Transverse colon (tissue), 4 donors: ENCODE measurements at regions not wholly inside any gene's neighbourhood (a gene's known extent, or its start where the extent isn't known, plus 50 kb on each side); places are given as distances from the start of the nearest gene placed in this dataset.

ENCODE experiments used
- DNase-seq: peaks from one replicate; pipeline ENCODE4 v3.0.0-alpha.2; 2019
- H3K27ac ChIP-seq, 4 donors: fragments of 200-600 bp; sonication (generic); 2 replicates each; pipeline ENCODE4 v1.5.1; 2016 to 2018; ENCODE audit warnings: inconsistent platforms in 4 of 4
- H3K27me3 ChIP-seq: fragments of 200-600 bp; sonication (generic); 2 replicates; pipeline ENCODE4 v1.5.1; 2017; ENCODE audit warnings: inconsistent platforms
- H3K36me3 ChIP-seq, 4 donors: fragments of 200-600 bp; sonication (generic); 2 replicates each; pipeline ENCODE4 v1.5.1; 2017 to 2019; ENCODE audit warnings: inconsistent platforms in 4 of 4
- H3K4me1 ChIP-seq, 4 donors: fragments of 200-600 bp; sonication (generic); 2 replicates each; pipeline ENCODE4 v1.5.1; 2017 to 2020; ENCODE audit warnings: inconsistent platforms in 4 of 4
- H3K4me3 ChIP-seq, 4 donors: fragments of 200-600 bp; sonication (generic); 1 replicate in 1 of 4; 2 replicates in 3 of 4; pipeline versions ENCODE4 v1.5.1 to v1.6.1; 2017 to 2019; ENCODE audit warnings: inconsistent platforms in 4 of 4
- H3K9me3 ChIP-seq, 2 donors: fragments of 200-600 bp; sonication (generic); 2 replicates each; pipeline ENCODE4 v1.5.1; 2017 to 2019; ENCODE audit warnings: inconsistent platforms in 2 of 2
- CTCF ChIP-seq, 5 experiments: fragments of 200-600 bp in 3 of 5; fragments of 450-650 bp in 2 of 5; sonication (generic) in 3 of 5; IDR thresholded peaks; 1 replicate in 2 of 5; 2 replicates in 3 of 5; pipeline ENCODE4 v1.5.1; 2016 to 2017; ENCODE audit warnings: antibody characterized with exemption in 5 of 5, inconsistent platforms in 3 of 5, mild to moderate bottlenecking in 2 of 5, moderate library complexity in 1 of 5
- EP300 ChIP-seq: sonication (generic); formaldehyde crosslinking; IDR thresholded peaks from one replicate; pipeline ENCODE4 v1.6.1; 2017; ENCODE audit warnings: antibody characterized with exemption, low read depth
- POLR2A ChIP-seq: fragments of 450-650 bp; IDR thresholded peaks from one replicate; pipeline ENCODE4 v1.6.1; 2016; ENCODE audit warnings: antibody characterized with exemption, mild to moderate bottlenecking, moderate library complexity
- POLR2AphosphoS5 ChIP-seq, 3 donors: sonication (generic); formaldehyde crosslinking; IDR thresholded peaks; one replicate each; pipeline ENCODE4 v1.6.1; 2016; ENCODE audit warnings: antibody characterized with exemption in 3 of 3
- WGBS, 2 donors: methylation state at CpG; one replicate each; pipeline ENCODE4 v1.1.5; 2018; ENCODE audit warnings: low coverage in 1 of 2; 5-methylcytosine and 5-hydroxymethylcytosine counted together
- in situ Hi-C, 4 donors: fragments of 200-750 bp; cut with MboI; loops; one replicate each; pipeline versions ENCODE4 v1.15.0 to v1.15.1; 2017; ENCODE audit warnings: low sequenced_read_pairs in 3 of 4, low pct_ligation_motif_present in 1 of 4, low pct_unique_long_range_greater_than_20kb in 1 of 4
- intact Hi-C: fragments of 100-400 bp; cut with DNase I; formaldehyde crosslinking; loops from one replicate; pipeline ENCODE4 v1.15.1; 2023; ENCODE audit warnings: low total_unique reads

GRCh38 chr9:13769006-13769405 is 489.5 kb upstream of the MPDZ start:
- 90 to 100% methylated on average over 3 of the region's 3 CpGs for WGBS, 2 donors
- DNase-seq = no peak
- TF ChIP-seq POLR2AphosphoS5 (IDR thresholded peaks at IDR 0.05) (no peak), POLR2A (no peak), CTCF (IDR thresholded peaks at IDR 0.05) (no peak), EP300 (no peak)
- no peaks in the 10 kb centered on the region for H3K4me1 ChIP-seq
- in situ Hi-C loops (no loop called here), intact Hi-C loops (no loop called here)
- H3K27ac ChIP-seq = no peak overlapping the region
- no peaks in the 10 kb centered on the region for H3K36me3 ChIP-seq
- no peaks in the 10 kb centered on the region for H3K27me3 ChIP-seq
- H3K4me3 ChIP-seq = no peak overlapping the region
- no peaks in the 10 kb centered on the region for H3K9me3 ChIP-seq

GRCh38 chr9:13762209-13762608 is 482.7 kb upstream of the MPDZ start:
- in situ Hi-C loops = no loop called here
- TF ChIP-seq POLR2A = no peak
- no peak for TF ChIP-seq POLR2AphosphoS5 (IDR thresholded peaks at IDR 0.05)
- no peak for TF ChIP-seq EP300
- TF ChIP-seq CTCF (IDR thresholded peaks at IDR 0.05) = no peak
- Histone ChIP-seq H3K4me3 (no peak overlapping the region), H3K9me3 (no peaks in the 10 kb centered on the region), H3K36me3 (no peaks in the 10 kb centered on the region), H3K27ac (no peak overlapping the region), H3K27me3 (no peaks in the 10 kb centered on the region), H3K4me1 (no peaks in the 10 kb centered on the region)
- DNase-seq = no peak
- intact Hi-C loops = no loop called here
- 88% methylated on average over 3 of the region's 3 CpGs; no CpG with 5 or more reads in 1 of the 2 donors for WGBS, 2 donors

- no peaks in the 10 kb centered on the region for H3K36me3 ChIP-seq
- no peak overlapping the region for H3K4me3 ChIP-seq
- WGBS, 2 donors = 67 to 84% methylated on average over 1 to 3 of the region's 3 CpGs
- H3K27me3 ChIP-seq = no peaks in the 10 kb centered on the region
- no peak for DNase-seq
- H3K27ac ChIP-seq = no peak overlapping the region
- TF ChIP-seq POLR2A (no peak), EP300 (no peak), POLR2AphosphoS5 (IDR thresholded peaks at IDR 0.05) (no peak), CTCF (IDR thresholded peaks at IDR 0.05) (no peak)
- intact Hi-C loops = no loop called here
- no peaks in the 10 kb centered on the region for H3K9me3 ChIP-seq
- in situ Hi-C loops = no loop called here
- no peaks in the 10 kb centered on the region for H3K4me1 ChIP-seq
These were observed 480.1 kb upstream of the MPDZ start for GRCh38 chr9:13759551-13759950.

- H3K9me3 ChIP-seq = no peaks in the 10 kb centered on the region
- no peak overlapping the region for H3K4me3 ChIP-seq
- H3K4me1 ChIP-seq = no peaks in the 10 kb centered on the region
- 82 to 86% methylated on average over 3 to 9 of the region's 9 CpGs for WGBS, 2 donors
- no peak for DNase-seq
- no peak overlapping the region for H3K27ac ChIP-seq
- H3K27me3 ChIP-seq = no peaks in the 10 kb centered on the region
- no peak for TF ChIP-seq CTCF (IDR thresholded peaks at IDR 0.05)
- TF ChIP-seq EP300 = no peak
- TF ChIP-seq POLR2A = no peak
- H3K36me3 ChIP-seq = no peaks in the 10 kb centered on the region
- in situ Hi-C loops (no loop called here), intact Hi-C loops (no loop called here)
These were observed 479.4 kb upstream of the MPDZ start for GRCh38 chr9:13758936-13759335.
